GM21526 (cell line): ENCODE measurements at regions not wholly inside any gene's neighbourhood (a gene's known extent, or its start where the extent isn't known, plus 50 kb on each side); places are given as distances from the start of the nearest gene placed in this dataset.
A peak's percentile ranks its signal among the peaks of the same experiment; 100 is the strongest.
"Not testable (repeated sequence)": the region's sequence is repeated elsewhere in the genome, so short reads cannot be mapped to it uniquely, and the experiment has no call there.

Experiments
- ATAC-seq: cut with Tn5 transposase; IDR thresholded peaks from one replicate; pipeline ENCODE4 v1.9.1; 2021; ENCODE audit warnings: moderate library complexity; ENCODE audit not compliant: unreplicated experiment, low FRiP score

- ATAC-seq: no peak
Measured at GRCh38 chr15:39416258-39416657, 164.6 kb upstream of the THBS1 start.

GRCh38 chr15:39417366-39418134, 163.3 kb upstream of the THBS1 start:
- no peak for ATAC-seq

GRCh38 chr15:39419651-39420050, 161.2 kb upstream of the THBS1 start:
- no peak for ATAC-seq

- not testable (repeated sequence) for ATAC-seq
Measured at GRCh38 chr15:39420123-39420852, 160.6 kb upstream of the THBS1 start.

- ATAC-seq: not testable (repeated sequence)
Measured at GRCh38 chr15:39420853-39421192, 160.1 kb upstream of the THBS1 start.

GRCh38 chr15:39426552-39427532, 154.0 kb upstream of the THBS1 start:
- peak; percentile 87 for ATAC-seq

- ATAC-seq: no peak
Measured at GRCh38 chr15:39427705-39428104, 153.2 kb upstream of the THBS1 start.

- no peak for ATAC-seq
Measured at GRCh38 chr15:39429898-39430357, 151.0 kb upstream of the THBS1 start.

- no peak for ATAC-seq
Measured at GRCh38 chr15:39430389-39430788, 150.5 kb upstream of the THBS1 start.

- no peak for ATAC-seq
Measured at GRCh38 chr15:39431376-39431775, 149.5 kb upstream of the THBS1 start.

- no peak for ATAC-seq
Measured at GRCh38 chr15:39432026-39432425, 148.9 kb upstream of the THBS1 start.

GRCh38 chr15:39432912-39433348, 147.9 kb upstream of the THBS1 start:
- no peak for ATAC-seq

GRCh38 chr15:39433376-39433775, 147.5 kb upstream of the THBS1 start:
- no peak for ATAC-seq

- no peak for ATAC-seq
Measured at GRCh38 chr15:39434163-39434562, 146.7 kb upstream of the THBS1 start.

- no peak for ATAC-seq
Measured at GRCh38 chr15:39434751-39435238, 146.1 kb upstream of the THBS1 start.

- ATAC-seq: no peak
Measured at GRCh38 chr15:39435244-39435643, 145.6 kb upstream of the THBS1 start.

- ATAC-seq: no peak
Measured at GRCh38 chr15:39438260-39438659, 142.6 kb upstream of the THBS1 start.

GRCh38 chr15:39438799-39439592, 141.9 kb upstream of the THBS1 start:
- no peak for ATAC-seq

- ATAC-seq: no peak
Measured at GRCh38 chr15:39442898-39443297, 138.0 kb upstream of the THBS1 start.
